ENCODE measurements at regions not wholly inside any gene's neighbourhood (a gene's known extent, or its start where the extent isn't known, plus 50 kb on each side); places are given as distances from the start of the nearest gene placed in this dataset.

GRCh38 chr13:61664801-61665705, 249.4 kb upstream of the PCDH20 start:
- TF ChIP-seq FOXK2 (IDR thresholded peaks at IDR 0.05) (no peak), ELF4 (IDR thresholded peaks at IDR 0.05) (no peak), FOXM1 (IDR thresholded peaks at IDR 0.05; ENCODE audit: borderline replicate concordance) (no peak), TARDBP (IDR thresholded peaks at IDR 0.05) (no peak), SUZ12 (IDR thresholded peaks at IDR 0.05) (no peak), SP1 (IDR thresholded peaks at IDR 0.05) (no peak), L3MBTL2 (conservative IDR thresholded peaks at IDR 0.05) (no peak), BHLHE40 (IDR thresholded peaks at IDR 0.05; ENCODE audit: borderline replicate concordance) (no peak), ZNF384 (IDR thresholded peaks at IDR 0.05) (no peak), NFRKB (IDR thresholded peaks at IDR 0.05) (no peak), CTBP1 (IDR thresholded peaks at IDR 0.05; ENCODE audit: borderline replicate concordance) (no peak)

Data from HEK293T (cell line).